ENCODE measurements at regions not wholly inside any gene's neighbourhood (a gene's known extent, or its start where the extent isn't known, plus 50 kb on each side); places are given as distances from the start of the nearest gene placed in this dataset.

DNA sequence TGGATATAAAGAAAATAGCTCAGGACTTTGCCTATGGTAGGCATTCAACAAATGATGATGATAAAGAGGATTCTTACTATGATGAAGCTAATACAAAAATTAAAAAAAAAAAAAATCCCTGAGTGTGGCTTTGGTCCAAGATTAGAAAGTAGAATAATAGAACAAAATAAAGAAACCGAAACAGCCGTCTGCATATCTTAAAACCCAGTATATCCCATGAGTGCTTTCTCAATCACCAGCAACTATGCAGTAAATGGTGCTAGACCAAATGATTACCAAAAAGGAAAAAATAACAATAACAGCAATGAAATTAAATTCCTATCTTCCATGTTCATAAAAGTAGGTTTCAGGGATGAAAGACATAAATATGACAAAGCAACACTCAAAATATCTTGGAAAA lies 59.3 kb upstream of the DCC start:
- TF ChIP-seq, protein P1, sequence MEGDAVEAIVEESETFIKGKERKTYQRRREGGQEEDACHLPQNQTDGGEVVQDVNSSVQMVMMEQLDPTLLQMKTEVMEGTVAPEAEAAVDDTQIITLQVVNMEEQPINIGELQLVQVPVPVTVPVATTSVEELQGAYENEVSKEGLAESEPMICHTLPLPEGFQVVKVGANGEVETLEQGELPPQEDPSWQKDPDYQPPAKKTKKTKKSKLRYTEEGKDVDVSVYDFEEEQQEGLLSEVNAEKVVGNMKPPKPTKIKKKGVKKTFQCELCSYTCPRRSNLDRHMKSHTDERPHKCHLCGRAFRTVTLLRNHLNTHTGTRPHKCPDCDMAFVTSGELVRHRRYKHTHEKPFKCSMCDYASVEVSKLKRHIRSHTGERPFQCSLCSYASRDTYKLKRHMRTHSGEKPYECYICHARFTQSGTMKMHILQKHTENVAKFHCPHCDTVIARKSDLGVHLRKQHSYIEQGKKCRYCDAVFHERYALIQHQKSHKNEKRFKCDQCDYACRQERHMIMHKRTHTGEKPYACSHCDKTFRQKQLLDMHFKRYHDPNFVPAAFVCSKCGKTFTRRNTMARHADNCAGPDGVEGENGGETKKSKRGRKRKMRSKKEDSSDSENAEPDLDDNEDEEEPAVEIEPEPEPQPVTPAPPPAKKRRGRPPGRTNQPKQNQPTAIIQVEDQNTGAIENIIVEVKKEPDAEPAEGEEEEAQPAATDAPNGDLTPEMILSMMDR (IDR thresholded peaks at IDR 0.05): no peak
- TF ChIP-seq POLR2A (IDR thresholded peaks at IDR 0.05): no peak
